ENCODE measurements at regions not wholly inside any gene's neighbourhood (a gene's known extent, or its start where the extent isn't known, plus 50 kb on each side); places are given as distances from the start of the nearest gene placed in this dataset.
A peak's percentile ranks its signal among the peaks of the same experiment; 100 is the strongest.

- in situ Hi-C loops (cut with HindIII; ENCODE audit: low pct_unique_long_range_greater_than_20kb, low sequenced_read_pairs), result no loop called here
- no peak for DNase-seq (ENCODE audit: low read depth, low spot score)
Observed at GRCh38 chr5:99973779-99974178, 561.4 kb upstream of the FAM174A start.

- in situ Hi-C loops (cut with HindIII; ENCODE audit: low pct_unique_long_range_greater_than_20kb, low sequenced_read_pairs), result no loop called here
- no peak for DNase-seq (ENCODE audit: low read depth, low spot score)
Observed at GRCh38 chr5:99955962-99956361, 579.2 kb upstream of the FAM174A start.

GRCh38 chr5:99955006-99955405 is 580.2 kb upstream of the FAM174A start:
- no peak for DNase-seq (ENCODE audit: low read depth, low spot score)
- in situ Hi-C loops (cut with HindIII; ENCODE audit: low pct_unique_long_range_greater_than_20kb, low sequenced_read_pairs), result no loop called here

GRCh38 chr5:99949969-99950524 is 585.1 kb upstream of the FAM174A start:
- in situ Hi-C loops (cut with HindIII; ENCODE audit: low pct_unique_long_range_greater_than_20kb, low sequenced_read_pairs), result no loop called here
- no peak for DNase-seq (ENCODE audit: low read depth, low spot score)

- no peak for DNase-seq (ENCODE audit: low read depth, low spot score)
- in situ Hi-C loops (cut with HindIII; ENCODE audit: low pct_unique_long_range_greater_than_20kb, low sequenced_read_pairs), result no loop called here
Observed at GRCh38 chr5:99949361-99949760, 585.8 kb upstream of the FAM174A start.

DNA sequence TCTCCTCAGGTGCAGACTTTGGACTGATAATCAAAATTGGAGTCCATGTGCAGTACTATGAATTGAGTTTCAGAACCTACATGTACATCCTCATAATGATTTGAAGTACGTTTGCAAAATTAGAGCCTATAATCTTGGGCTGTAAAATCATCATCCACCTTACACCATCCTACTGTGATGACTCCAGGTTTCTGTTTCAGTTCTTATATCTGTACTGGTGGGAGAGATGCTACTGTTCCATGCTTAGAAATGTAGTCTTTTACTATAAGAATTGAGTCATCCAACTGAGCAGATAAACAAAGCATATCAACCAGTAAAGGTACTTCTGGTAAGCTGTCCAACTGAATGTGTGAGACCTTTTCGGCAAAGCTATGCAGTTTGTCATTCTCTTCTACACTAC is 586.3 kb upstream of the FAM174A start:
- DNase-seq (ENCODE audit: low read depth, low spot score), result no peak
- in situ Hi-C loops (cut with HindIII; ENCODE audit: low pct_unique_long_range_greater_than_20kb, low sequenced_read_pairs), result no loop called here

DNA sequence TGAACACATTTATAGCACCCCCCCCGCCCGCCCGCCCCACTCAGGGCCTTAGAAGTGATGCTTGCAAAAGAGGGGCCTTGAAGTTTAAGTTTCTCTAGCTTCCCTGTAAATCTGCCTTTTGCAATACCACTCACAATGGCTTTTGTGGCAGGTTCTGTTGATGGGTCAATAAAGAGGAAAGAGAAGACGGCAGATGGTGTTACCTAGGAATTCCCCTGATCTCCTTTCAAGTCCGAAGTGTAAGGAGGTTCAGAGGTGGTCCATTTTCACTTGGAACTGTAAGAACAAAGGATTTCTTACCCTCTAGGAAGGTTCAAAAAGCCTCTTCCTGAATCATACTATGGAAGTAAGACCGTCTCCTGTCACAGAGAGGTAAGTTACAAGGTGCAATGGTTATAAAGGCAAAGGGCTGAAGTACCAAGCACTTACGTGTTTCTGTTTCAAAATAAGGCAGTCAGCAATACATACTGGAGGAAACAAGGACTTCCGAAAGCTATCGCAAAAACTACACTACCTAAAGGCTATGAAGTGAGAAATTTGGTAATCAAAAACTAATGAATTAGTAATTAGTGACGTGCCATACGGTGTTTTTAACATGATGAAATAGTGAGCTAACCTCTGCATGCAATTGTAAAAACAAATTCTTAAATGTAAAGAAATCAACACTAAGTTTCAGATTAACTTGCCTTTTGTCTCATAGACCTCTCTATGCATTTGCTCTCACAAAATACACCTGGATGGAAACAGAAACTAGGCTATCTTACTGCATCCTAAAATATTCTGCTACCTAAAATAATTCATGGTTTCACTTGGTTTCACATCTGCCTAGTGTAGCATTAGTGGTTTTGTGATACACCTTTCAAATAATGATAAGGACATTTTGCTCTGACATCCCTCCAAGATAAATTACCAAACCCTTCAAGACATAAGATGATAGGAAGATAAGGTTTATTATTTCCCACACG is 589.4 kb upstream of the FAM174A start:
- in situ Hi-C loops (cut with HindIII; ENCODE audit: low pct_unique_long_range_greater_than_20kb, low sequenced_read_pairs), result no loop called here
- DNase-seq (ENCODE audit: low read depth, low spot score), result no peak

GRCh38 chr5:99940540-99940939 is 594.6 kb upstream of the FAM174A start:
- in situ Hi-C loops (cut with HindIII; ENCODE audit: low pct_unique_long_range_greater_than_20kb, low sequenced_read_pairs), result no loop called here

DNA sequence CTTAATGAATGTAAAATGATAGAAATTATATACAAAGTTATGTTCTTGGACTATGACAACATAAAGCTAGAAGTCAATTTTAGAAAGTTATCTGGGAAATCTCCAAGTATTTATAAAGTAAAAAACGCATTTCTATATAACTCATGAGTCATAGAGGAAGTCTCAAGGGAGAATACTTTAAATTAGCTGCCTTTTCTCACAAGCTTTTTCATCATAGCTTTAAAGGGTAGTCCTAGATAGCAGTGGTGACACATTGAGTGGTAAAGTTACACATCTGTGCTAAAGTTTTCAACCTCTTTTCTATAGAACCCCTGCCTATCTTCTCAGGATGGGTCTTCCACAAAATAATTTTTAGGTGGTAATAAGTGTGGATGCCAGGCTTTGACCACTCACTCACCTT is 598.3 kb upstream of the FAM174A start:
- DNase-seq (ENCODE audit: low read depth, low spot score), result no peak
- in situ Hi-C loops (cut with HindIII; ENCODE audit: low pct_unique_long_range_greater_than_20kb, low sequenced_read_pairs), result no loop called here

More at GRCh38 chr5:99940540-99940939, 594.6 kb upstream of the FAM174A start:
- DNase-seq (ENCODE audit: low read depth, low spot score), result no peak

GRCh38 chr5:99929806-99930135 is 605.4 kb upstream of the FAM174A start:
- in situ Hi-C loops (cut with HindIII; ENCODE audit: low pct_unique_long_range_greater_than_20kb, low sequenced_read_pairs), result no loop called here
- no peak for DNase-seq (ENCODE audit: low read depth, low spot score)

DNA sequence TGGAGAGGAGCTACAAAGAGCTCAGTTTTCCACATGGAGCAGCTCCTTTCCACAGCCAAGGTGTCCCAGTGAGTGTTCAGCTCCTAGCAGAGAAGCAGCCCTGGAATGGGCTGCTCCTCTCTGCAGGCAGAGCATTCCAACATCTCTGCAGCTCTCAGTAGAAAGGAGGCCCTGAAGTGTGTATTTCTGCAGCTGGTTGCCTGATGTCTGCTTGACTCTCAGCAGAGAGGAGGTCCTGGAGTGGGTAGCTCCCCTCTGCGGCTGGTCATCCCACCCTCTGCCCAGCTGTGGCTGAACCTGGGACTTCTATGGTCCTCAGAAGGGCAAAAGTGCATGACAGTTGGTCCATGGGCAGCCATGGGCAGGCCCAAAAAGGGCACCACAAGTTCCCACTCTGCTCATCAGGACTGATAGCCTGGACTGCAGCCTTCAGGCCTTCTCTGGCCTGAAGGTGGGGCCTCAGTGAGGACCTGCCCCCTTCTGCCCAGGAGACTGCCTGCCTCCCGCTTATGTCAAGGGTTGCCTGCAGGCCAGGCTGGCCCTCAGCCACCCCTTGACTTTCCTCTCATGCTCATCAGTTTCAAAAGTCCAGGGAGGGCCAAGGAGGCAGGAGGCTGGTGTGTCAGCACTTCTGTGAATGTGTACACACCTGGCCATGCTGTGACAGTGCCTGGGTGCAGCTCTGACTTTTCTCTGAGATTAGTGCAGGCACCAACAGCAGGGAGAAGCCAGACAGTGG is 605.9 kb upstream of the FAM174A start:
- DNase-seq (ENCODE audit: low read depth, low spot score), result no peak
- in situ Hi-C loops (cut with HindIII; ENCODE audit: low pct_unique_long_range_greater_than_20kb, low sequenced_read_pairs), result no loop called here

- no peak for DNase-seq (ENCODE audit: low read depth, low spot score)
- in situ Hi-C loops (cut with HindIII; ENCODE audit: low pct_unique_long_range_greater_than_20kb, low sequenced_read_pairs), result no loop called here
Observed at GRCh38 chr5:99928490-99928889, 606.7 kb upstream of the FAM174A start.

DNA sequence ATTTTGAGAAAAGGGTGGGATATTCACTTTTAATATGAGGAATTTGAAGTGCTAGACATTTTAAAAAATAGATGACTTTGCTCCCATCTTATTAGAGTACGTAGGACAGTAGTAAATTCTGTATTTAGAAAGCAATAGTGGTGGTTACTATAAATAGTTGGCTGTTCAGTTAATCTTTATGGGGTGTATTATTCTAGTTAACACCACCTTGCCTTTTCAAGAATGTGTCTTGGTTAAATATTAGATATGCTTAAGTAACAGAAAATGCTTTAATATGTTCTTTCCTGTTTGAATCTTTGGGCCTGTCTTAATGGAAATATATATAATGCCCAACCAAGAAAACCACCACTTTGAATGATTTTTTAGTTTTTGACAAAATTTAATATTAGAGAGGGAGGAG is 608.7 kb upstream of the FAM174A start:
- no peak for DNase-seq (ENCODE audit: low read depth, low spot score)
- in situ Hi-C loops (cut with HindIII; ENCODE audit: low pct_unique_long_range_greater_than_20kb, low sequenced_read_pairs), result no loop called here

GRCh38 chr5:99922386-99922785 is 612.8 kb upstream of the FAM174A start:
- in situ Hi-C loops (cut with HindIII; ENCODE audit: low pct_unique_long_range_greater_than_20kb, low sequenced_read_pairs), result no loop called here
- DNase-seq (ENCODE audit: low read depth, low spot score), result no peak

- in situ Hi-C loops (cut with HindIII; ENCODE audit: low pct_unique_long_range_greater_than_20kb, low sequenced_read_pairs), result no loop called here
Observed at GRCh38 chr5:99911971-99912370, 623.2 kb upstream of the FAM174A start.

GRCh38 chr5:99906776-99907175 is 628.4 kb upstream of the FAM174A start:
- in situ Hi-C loops (cut with HindIII; ENCODE audit: low pct_unique_long_range_greater_than_20kb, low sequenced_read_pairs), result no loop called here
- no peak for DNase-seq (ENCODE audit: low read depth, low spot score)

More at GRCh38 chr5:99911971-99912370, 623.2 kb upstream of the FAM174A start:
- DNase-seq (ENCODE audit: low read depth, low spot score), result peak; percentile 4

GRCh38 chr5:99901972-99902371 is 633.2 kb upstream of the FAM174A start:
- DNase-seq (ENCODE audit: low read depth, low spot score), result no peak
- in situ Hi-C loops (cut with HindIII; ENCODE audit: low pct_unique_long_range_greater_than_20kb, low sequenced_read_pairs), result no loop called here

DNA sequence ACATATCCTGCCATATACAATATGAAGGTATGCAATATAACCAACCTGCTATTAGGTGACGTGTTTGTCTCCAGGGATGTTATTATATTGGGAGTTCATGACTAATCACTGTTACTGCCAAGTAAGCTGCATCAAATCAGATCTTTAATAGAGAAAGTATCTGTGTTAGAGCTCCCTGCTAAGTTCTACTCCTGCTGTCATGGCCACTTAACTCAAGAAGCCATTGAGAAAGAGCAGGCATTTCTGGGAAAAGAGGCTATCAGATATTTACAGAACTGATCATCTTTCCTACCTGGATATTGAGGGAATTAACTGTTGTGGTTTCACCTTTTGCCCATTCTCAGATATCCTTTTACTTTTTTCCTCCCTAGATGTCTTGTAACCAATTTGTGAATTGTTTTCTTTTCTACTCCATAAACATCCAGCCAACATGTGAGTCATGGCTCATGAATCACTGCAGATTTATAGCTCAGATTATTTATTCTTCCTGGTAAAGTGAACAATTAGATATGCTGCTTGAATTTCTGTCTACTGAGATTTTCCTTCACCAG is 634.8 kb upstream of the FAM174A start:
- no peak for DNase-seq (ENCODE audit: low read depth, low spot score)
- in situ Hi-C loops (cut with HindIII; ENCODE audit: low pct_unique_long_range_greater_than_20kb, low sequenced_read_pairs), result no loop called here

Data from SK-MEL-5 (cell line).